ENCODE measurements at regions not wholly inside any gene's neighbourhood (a gene's known extent, or its start where the extent isn't known, plus 50 kb on each side); places are given as distances from the start of the nearest gene placed in this dataset.

DNA sequence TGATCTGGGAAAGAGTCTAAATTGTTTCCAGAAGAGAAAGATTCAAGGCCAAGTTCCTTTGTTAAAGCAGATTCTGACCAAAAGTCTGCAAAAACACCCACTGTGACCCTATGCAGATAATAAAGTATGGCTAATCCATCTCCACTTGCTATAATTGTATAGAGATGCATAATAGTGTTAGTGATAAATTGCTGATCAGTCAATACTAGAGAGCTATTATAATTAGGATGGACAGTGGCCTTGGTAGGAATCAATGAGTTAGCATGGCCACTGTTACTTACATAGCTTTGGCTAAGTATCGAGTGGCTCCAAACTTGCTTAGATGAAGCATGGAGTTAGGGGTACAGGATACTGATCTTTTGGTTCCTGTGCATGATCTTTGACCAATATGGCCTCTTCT, 683.4 kb upstream of the MEF2C start:
- H3K4me1 Mint-ChIP-seq (ENCODE audit: unreplicated experiment), result peaks cover 11% of the 10 kb centered on the region
- no peak overlapping the region for H3K4me3 Mint-ChIP-seq (ENCODE audit: unreplicated experiment)
- TF ChIP-seq, protein P1, sequence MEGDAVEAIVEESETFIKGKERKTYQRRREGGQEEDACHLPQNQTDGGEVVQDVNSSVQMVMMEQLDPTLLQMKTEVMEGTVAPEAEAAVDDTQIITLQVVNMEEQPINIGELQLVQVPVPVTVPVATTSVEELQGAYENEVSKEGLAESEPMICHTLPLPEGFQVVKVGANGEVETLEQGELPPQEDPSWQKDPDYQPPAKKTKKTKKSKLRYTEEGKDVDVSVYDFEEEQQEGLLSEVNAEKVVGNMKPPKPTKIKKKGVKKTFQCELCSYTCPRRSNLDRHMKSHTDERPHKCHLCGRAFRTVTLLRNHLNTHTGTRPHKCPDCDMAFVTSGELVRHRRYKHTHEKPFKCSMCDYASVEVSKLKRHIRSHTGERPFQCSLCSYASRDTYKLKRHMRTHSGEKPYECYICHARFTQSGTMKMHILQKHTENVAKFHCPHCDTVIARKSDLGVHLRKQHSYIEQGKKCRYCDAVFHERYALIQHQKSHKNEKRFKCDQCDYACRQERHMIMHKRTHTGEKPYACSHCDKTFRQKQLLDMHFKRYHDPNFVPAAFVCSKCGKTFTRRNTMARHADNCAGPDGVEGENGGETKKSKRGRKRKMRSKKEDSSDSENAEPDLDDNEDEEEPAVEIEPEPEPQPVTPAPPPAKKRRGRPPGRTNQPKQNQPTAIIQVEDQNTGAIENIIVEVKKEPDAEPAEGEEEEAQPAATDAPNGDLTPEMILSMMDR (IDR thresholded peaks at IDR 0.05), result no peak
- DNase-seq (ENCODE audit: extremely low spot score, unreplicated experiment), result no peak
- H3K27me3 Mint-ChIP-seq (ENCODE audit: unreplicated experiment), result no peaks in the 10 kb centered on the region
- no peaks in the 10 kb centered on the region for H3K9me3 Mint-ChIP-seq (ENCODE audit: unreplicated experiment)
- H3K27ac Mint-ChIP-seq (ENCODE audit: unreplicated experiment), result no peak overlapping the region
- H3K36me3 Mint-ChIP-seq (ENCODE audit: unreplicated experiment), result no peaks in the 10 kb centered on the region

DNA sequence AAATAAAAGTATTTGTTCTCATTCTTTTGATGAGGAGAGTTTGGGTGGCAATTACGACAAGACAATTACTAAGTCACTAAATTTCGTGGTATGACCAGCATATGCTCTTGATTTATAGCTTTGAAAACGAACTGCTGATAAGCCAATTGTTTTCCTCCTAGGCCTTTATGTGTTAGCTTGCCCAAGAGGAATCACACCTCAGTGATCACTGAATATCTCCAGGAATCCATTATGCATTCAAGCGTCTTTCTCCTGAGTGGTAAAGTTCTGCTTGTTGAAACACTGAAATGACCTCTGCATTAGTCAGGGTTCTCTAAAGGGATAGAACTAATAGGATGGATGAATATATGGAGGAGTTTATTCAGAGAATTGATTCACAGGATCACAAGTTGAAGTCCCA, 677.7 kb upstream of the MEF2C start:
- Mint-ChIP-seq H3K27ac (ENCODE audit: unreplicated experiment) (no peak overlapping the region), H3K9me3 (ENCODE audit: unreplicated experiment) (no peaks in the 10 kb centered on the region), H3K4me1 (ENCODE audit: unreplicated experiment) (peaks cover 28% of the 10 kb centered on the region), H3K4me3 (ENCODE audit: unreplicated experiment) (no peak overlapping the region), H3K27me3 (ENCODE audit: unreplicated experiment) (no peaks in the 10 kb centered on the region), H3K36me3 (ENCODE audit: unreplicated experiment) (no peaks in the 10 kb centered on the region)
- TF ChIP-seq, protein P1 (IDR thresholded peaks at IDR 0.05), result no peak
- no peak for DNase-seq (ENCODE audit: extremely low spot score, unreplicated experiment)

DNA sequence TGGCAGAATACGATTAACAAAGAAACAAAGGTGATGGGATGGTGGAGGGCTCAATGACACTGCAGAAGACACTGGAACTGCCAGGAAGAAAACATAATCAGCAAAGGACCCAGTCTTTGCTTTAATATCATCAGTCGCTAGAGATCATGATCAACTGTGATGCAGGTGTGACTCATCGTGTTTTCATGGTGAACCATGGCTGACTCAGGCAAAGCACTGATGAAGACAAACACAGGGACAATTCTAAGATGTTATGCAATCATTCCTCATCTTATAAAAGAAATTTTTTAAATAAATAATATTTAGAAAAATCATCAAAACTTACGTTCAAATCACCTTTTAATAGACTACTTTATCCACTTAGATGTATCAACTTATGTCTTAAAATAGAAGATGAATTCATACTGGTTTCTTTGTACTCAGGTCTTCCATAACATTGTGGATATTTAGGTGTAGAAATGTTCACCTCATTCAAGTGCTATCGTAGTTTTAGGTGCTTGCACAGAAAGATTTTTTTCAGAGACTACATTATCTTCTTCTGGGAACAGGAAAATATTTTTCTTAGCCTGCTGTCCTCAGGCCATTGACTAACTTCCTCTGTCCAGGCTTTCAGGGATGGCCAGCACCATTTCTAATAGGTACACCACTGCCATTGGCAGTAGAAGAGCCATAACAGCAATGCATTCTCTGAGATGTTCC, 673.4 kb upstream of the MEF2C start:
- no peak overlapping the region for H3K27ac Mint-ChIP-seq (ENCODE audit: unreplicated experiment)
- H3K4me1 Mint-ChIP-seq (ENCODE audit: unreplicated experiment), result peaks cover 17% of the 10 kb centered on the region
- no peaks in the 10 kb centered on the region for H3K9me3 Mint-ChIP-seq (ENCODE audit: unreplicated experiment)
- H3K36me3 Mint-ChIP-seq (ENCODE audit: unreplicated experiment), result no peaks in the 10 kb centered on the region
- no peak overlapping the region for H3K4me3 Mint-ChIP-seq (ENCODE audit: unreplicated experiment)
- no peaks in the 10 kb centered on the region for H3K27me3 Mint-ChIP-seq (ENCODE audit: unreplicated experiment)
- TF ChIP-seq, protein P1 (IDR thresholded peaks at IDR 0.05), result no peak
- DNase-seq (ENCODE audit: extremely low spot score, unreplicated experiment), result no peak

DNA sequence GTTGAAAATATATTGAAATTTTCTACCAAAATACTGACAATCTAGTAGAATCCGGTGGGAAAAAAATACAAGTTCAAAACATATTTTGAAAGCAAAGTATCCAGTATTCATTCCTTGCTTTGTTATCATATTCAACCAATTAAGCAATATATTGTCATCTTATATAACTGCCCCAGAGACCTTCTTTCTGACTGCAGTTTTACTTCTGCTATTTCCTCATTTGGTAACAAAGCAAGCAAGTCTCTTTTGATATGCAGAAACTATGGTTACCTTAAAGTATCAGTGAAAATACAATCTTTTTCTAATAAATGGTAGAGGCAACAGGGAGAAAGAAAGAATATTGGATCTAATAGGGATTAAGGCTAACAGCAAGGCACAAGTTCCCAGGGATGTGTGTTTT, 663.7 kb upstream of the MEF2C start:
- H3K27me3 Mint-ChIP-seq (ENCODE audit: unreplicated experiment), result no peaks in the 10 kb centered on the region
- no peaks in the 10 kb centered on the region for H3K9me3 Mint-ChIP-seq (ENCODE audit: unreplicated experiment)
- DNase-seq (ENCODE audit: extremely low spot score, unreplicated experiment), result no peak
- H3K4me1 Mint-ChIP-seq (ENCODE audit: unreplicated experiment), result peaks cover 3% of the 10 kb centered on the region
- no peaks in the 10 kb centered on the region for H3K36me3 Mint-ChIP-seq (ENCODE audit: unreplicated experiment)
- H3K27ac Mint-ChIP-seq (ENCODE audit: unreplicated experiment), result no peak overlapping the region
- no peak overlapping the region for H3K4me3 Mint-ChIP-seq (ENCODE audit: unreplicated experiment)
- TF ChIP-seq, protein P1 (IDR thresholded peaks at IDR 0.05), result no peak

DNA sequence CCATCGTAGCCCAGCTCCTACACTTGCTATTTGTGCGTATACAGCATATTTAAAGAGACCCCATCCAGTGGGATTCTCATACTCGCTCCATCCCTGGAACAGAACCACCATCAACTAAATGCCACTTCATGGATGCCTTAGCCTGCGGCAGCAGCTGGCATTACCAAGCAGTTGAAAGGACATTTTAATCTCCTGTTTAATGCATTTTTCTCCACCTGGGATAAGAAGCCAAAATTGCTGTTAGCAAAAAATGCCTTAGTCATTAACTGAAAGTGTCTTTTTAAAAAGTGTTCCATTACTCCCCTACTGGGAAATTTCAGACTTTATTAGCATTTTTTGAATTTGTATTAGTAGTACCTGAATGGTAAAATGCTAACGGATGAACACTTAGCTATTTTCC, 662.6 kb upstream of the MEF2C start:
- Mint-ChIP-seq H3K27me3 (ENCODE audit: unreplicated experiment) (no peaks in the 10 kb centered on the region), H3K9me3 (ENCODE audit: unreplicated experiment) (no peaks in the 10 kb centered on the region), H3K27ac (ENCODE audit: unreplicated experiment) (no peak overlapping the region), H3K4me1 (ENCODE audit: unreplicated experiment) (peaks cover 3% of the 10 kb centered on the region), H3K36me3 (ENCODE audit: unreplicated experiment) (no peaks in the 10 kb centered on the region), H3K4me3 (ENCODE audit: unreplicated experiment) (no peak overlapping the region)
- DNase-seq (ENCODE audit: extremely low spot score, unreplicated experiment), result no peak
- TF ChIP-seq, protein P1 (IDR thresholded peaks at IDR 0.05), result no peak
